M059J (cell line): ENCODE measurements at regions not wholly inside any gene's neighbourhood (a gene's known extent, or its start where the extent isn't known, plus 50 kb on each side); places are given as distances from the start of the nearest gene placed in this dataset.
A peak's percentile ranks its signal among the peaks of the same experiment; 100 is the strongest.

ENCODE experiments used
- DNase-seq: peaks from one replicate; pipeline ENCODE4 v3.0.0-alpha.2; 2012; ENCODE audit warnings: low read depth

- peak; percentile 40 for DNase-seq
Measured at GRCh38 chr4:154982187-154983047, 201.3 kb downstream of the RBM46 start.

GRCh38 chr4:154983714-154984113 lies 202.6 kb downstream of the RBM46 start:
- no peak for DNase-seq

- DNase-seq: no peak
Measured at GRCh38 chr4:154984148-154984547, 203.1 kb downstream of the RBM46 start.

DNA sequence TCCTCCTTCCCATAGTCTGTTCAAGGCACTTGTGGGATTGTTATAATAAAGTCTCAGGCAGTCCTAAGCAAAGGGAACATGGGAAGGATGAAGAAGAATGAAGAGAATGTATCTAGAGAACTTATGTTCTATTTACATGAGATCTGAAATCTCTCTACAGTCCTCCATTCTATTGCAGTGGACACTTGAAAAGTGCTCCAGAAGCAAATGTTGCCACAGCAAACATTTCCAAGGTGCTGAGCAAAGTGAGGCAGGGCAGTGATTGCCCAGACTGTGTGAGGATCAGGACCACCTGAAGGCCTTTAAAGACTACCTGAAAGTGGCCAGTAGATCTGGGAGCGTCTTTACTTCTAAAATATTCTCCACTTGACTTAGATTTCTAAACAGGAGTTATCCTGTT lies 203.5 kb downstream of the RBM46 start:
- no peak for DNase-seq

- DNase-seq: no peak
Measured at GRCh38 chr4:154985673-154986072, 204.6 kb downstream of the RBM46 start.

- DNase-seq: no peak
Measured at GRCh38 chr4:154988511-154988910, 207.4 kb downstream of the RBM46 start.

GRCh38 chr4:154989511-154989910 lies 208.4 kb downstream of the RBM46 start:
- DNase-seq: no peak

DNA sequence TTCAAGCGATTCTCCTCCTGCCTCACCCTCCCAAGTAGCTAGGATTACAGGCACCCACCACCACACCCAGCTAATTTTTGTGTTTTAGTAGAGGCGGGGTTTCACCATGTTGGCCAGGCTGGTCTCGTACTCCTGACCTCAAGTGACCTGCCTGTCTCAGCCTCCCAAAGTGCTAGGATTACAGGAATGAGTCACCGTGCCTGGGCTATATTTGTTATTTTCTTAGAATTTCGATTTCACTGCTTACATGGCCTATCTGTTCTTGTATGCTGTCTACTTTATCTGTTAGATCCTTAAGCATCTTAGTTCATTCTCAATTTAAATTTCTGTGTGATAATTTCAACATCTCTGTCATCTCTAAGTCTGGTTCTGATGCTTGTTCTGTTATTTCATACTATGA lies 210.6 kb upstream of the NPY2R start:
- DNase-seq: peak; percentile 25

DNA sequence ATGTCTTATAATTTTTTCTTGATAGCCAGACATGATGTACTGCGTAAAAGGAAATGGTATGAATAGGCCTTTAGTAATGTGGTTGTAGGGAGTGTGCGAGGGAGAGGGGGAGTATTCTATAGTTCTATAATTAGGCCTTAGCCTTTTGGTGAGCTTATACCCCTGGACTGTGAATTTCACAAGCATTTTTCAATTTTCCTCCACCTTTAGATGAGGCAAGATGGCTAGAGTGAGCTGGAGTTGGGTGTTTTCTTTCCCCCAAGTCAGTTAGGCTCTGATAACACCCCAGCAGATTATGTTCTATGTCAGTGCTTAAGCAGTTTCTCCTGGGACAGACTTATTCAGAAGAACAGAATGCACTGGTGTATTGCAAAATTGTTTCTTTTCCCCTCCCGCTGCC lies 210.2 kb upstream of the NPY2R start:
- no peak for DNase-seq

DNA sequence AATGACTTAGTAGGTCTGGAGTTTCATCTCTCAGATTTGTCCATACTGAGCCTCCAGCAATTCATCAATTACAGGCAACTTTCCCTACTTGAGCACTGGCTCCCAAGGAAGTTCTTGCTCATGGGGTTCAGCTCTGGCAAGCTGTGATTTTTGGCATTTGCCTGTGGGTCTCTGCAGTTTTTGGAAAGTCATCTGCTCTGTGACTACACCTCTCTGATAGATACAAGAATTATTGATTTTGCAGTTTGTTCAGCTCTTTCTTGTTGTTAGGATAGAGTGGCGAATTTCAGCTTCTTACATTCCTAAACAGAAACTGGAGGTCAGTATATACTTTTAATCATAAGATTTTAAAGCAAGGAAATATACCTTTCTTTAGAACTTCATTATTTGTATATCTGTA lies 209.7 kb upstream of the NPY2R start:
- no peak for DNase-seq

DNA sequence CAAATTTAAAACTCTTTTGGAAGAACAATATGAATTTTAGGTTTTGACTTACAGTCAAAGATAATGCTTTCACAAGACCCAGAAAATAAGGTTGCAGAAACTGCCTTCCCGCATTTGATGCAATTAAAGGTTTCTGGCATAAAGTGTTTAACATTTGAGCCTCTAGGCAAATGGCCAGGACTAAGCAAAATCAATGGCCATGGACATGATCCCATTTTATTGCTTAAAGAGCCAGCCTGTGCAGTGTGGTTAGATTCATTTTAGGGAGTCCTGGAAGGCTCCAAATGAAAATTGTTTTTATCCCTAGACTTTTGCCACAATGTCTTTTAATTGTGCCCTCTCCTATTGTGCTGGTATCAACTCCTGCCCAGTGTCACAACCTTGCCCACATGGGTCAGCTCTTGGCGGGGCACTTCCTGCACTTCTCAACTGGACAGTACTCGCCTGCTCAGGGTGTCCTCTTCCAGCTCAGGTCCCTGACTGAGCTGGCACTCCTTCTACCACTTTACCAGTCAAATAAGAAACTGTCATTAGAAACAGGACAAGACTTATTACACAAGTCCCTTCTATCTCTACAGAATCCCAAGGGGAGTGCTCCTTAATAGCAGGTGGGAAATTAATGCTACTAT lies 208.4 kb upstream of the NPY2R start:
- DNase-seq: no peak

GRCh38 chr4:155001251-155001650 lies 207.2 kb upstream of the NPY2R start:
- DNase-seq: no peak

GRCh38 chr4:155005395-155006090 lies 202.9 kb upstream of the NPY2R start:
- DNase-seq: peak; percentile 44

GRCh38 chr4:155007660-155008176 lies 200.7 kb upstream of the NPY2R start:
- DNase-seq: peak; percentile 31

GRCh38 chr4:155008389-155008788 lies 200.0 kb upstream of the NPY2R start:
- no peak for DNase-seq

DNA sequence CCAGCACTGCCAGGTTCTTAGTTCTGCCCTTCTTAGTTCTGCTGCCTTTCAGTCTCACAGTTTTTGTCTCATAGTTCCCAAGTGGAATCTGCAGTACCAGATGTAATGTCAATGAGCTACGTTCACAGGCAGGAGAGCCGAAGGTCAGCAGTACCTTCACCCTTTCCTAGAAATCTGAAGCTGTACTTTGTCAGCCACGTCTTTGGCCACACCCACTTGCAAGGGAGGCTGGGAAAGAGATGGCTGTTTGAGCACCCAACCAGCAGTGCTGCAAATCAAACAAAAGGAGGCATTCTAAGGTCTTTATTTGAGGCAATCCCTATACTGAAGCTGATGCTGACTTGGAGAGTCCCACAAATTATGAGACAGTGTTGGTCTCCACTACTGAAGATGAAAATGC lies 199.1 kb upstream of the NPY2R start:
- no peak for DNase-seq

- no peak for DNase-seq
Measured at GRCh38 chr4:155010376-155010775, 198.1 kb upstream of the NPY2R start.

- no peak for DNase-seq
Measured at GRCh38 chr4:155011163-155011780, 197.2 kb upstream of the NPY2R start.

DNA sequence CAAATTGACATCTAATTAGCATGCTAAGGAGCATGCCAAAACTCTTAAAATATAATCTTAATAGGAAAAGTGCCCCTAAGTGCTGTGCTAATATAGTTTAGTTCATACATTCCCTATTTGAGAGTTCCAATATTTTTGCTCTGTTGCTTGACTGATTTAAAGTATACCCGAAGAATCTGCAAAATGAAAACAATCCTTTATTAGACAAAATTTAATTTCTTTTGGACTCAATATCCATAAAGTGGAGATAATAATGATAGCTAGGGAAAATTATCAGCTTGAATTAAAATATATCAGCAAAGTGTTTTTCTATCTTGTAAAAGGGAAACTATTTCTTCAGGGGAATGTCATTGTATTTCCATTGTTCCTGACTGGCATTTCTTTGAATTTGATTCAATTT lies 196.0 kb upstream of the NPY2R start:
- no peak for DNase-seq

DNA sequence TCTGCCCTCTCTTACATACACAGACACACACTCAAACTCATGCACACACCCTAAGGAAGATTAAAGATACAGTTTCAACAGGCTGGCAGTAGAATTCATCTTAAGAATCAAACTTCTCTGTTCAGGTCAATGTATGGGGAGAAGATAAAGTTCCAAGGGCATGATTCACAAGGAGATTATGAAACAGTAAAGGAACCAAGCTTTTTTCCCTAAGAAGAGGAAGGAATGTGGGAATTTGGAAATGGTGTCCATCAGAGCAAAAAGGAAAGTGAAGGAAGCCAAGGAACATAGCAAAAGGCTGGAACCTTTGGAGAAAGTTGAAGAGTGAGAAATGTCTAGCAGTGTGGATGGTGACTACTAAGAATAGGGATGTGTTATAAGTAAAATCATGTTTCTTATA lies 191.0 kb upstream of the NPY2R start:
- DNase-seq: no peak

DNA sequence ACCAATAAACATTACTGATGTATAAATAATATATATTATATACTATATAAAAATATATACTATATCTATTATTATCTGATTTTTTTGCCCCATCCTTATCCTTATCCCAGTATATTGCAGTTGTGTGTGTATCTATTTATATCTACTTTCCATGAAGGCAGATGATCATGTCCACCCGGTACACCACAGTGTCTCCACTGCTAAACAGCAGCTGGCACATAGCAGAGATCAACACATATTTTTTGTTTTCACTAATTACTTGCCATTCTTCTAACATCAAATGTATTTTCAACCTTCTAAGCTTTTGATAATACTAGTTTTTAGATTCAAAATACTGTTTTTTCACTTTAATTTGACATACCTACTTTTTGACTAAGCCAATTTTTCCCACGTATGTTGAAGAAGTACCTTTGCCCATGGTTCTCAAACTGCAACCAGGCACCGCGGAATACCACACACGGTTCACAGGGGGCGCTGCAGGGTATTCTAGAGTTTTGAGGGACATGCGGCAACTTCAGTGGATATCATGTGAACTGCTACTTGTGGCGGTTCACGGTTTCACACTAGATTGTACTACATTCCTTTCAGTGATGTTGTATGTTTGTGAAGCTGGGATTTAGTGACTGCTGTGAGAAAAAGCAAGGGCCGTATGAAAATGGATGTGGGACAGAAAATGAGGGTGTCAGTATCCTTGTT lies 182.5 kb upstream of the NPY2R start:
- no peak for DNase-seq

DNA sequence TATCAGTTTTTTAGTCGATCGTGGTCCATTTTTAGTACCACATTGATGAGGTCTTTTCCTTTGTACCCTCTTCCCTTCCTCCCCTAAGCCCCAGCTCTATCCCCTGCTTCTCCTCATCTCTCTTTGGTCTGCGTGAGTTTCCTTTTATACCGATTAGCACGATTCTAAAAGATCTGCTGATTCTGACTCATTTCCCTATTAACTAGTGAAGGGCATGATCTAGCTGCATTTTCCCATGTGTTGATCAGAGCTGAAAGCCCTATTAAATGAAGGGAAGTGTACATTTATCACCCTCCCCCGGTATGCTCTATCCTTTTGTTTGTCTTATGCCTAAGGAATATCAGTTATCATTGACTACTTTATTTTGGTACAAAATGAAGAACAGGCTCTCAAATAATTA lies 181.7 kb upstream of the NPY2R start:
- no peak for DNase-seq
